Adrenal gland (tissue), 9 donors: ENCODE measurements at regions not wholly inside any gene's neighbourhood (a gene's known extent, or its start where the extent isn't known, plus 50 kb on each side); places are given as distances from the start of the nearest gene placed in this dataset.

Source experiments
- DNase-seq, 7 donors: peaks; one replicate each; pipeline ENCODE4 v3.0.0-alpha.2; 2019 to 2020
- H3K27ac ChIP-seq, 5 donors: fragments of 200-600 bp; sonication (generic) in 4 of 5; 1 replicate in 3 of 5; 2 replicates in 2 of 5; pipeline versions ENCODE4 v1.5.1 to v1.8.0; 2016 to 2020; ENCODE audit warnings: mild to moderate bottlenecking in 1 of 5
- H3K27me3 ChIP-seq: fragments of 200-600 bp; 2 replicates; pipeline ENCODE4 v1.8.0; 2021
- H3K36me3 ChIP-seq, 2 donors: fragments of 200-600 bp; replicated peaks in 1 of 2; 1 replicate in 1 of 2; 2 replicates in 1 of 2; pipeline versions ENCODE4 v1.5.1 to v1.8.0; 2018 to 2022
- H3K4me1 ChIP-seq, 2 donors: fragments of 200-600 bp; replicated peaks in 1 of 2; 1 replicate in 1 of 2; 2 replicates in 1 of 2; pipeline versions ENCODE4 v1.5.1 to v1.8.0; 2018 to 2021
- H3K4me3 ChIP-seq, 4 donors: fragments of 200-600 bp; sonication (generic) in 3 of 4; one replicate each; pipeline ENCODE4 v1.5.1; 2016 to 2018
- H3K9me3 ChIP-seq, 3 donors: fragments of 200-600 bp; sonication (generic) in 1 of 3; replicated peaks in 1 of 3; 1 replicate in 2 of 3; 2 replicates in 1 of 3; pipeline versions ENCODE4 v1.5.1 to v1.8.0; 2016 to 2021
- POLR2A ChIP-seq, 2 donors: fragments of 450-650 bp; IDR thresholded peaks; one replicate each; pipeline ENCODE4 v1.6.1; 2017; ENCODE audit warnings: antibody characterized with exemption in 2 of 2, mild to moderate bottlenecking in 2 of 2, moderate library complexity in 1 of 2
- WGBS, 4 donors: extraction: QIAGEN DNeasy Blood & Tissue Kit in 2 of 4; methylation state at CpG; one replicate each; pipeline versions ENCODE4 v1.1.5 to v1.1.7; 2013 to 2017; 5-methylcytosine and 5-hydroxymethylcytosine counted together
- intact Hi-C, 2 donors: fragments of 100-400 bp; cut with DNase I; formaldehyde crosslinking; loops; one replicate each; pipeline versions ENCODE4 v1.14.1 to v1.15.0; 2022 to 2023
- TF ChIP-seq, protein P1 (sequence below), 6 experiments: fragments of 450-650 bp in 4 of 6; fragments of 200-600 bp in 2 of 6; sonication (generic) in 1 of 6; IDR thresholded peaks; 1 replicate in 5 of 6; 2 replicates in 1 of 6; pipeline versions ENCODE4 v1.5.1 to v1.8.0; 2016 to 2021; ENCODE audit warnings: antibody characterized with exemption in 6 of 6, mild to moderate bottlenecking in 2 of 6, moderate library complexity in 1 of 6
- donor health status: healthy with polysubstance abuse.
- donor health status: Bipolar disorder and iron deficiency.
- donor health status: DM: yes; HTN: yes; CAD: no.
- donor health status: DM: no; HTN: no; CAD: no.
- donor health status: DM: no; HTN: no; CAD: no.

DNA sequence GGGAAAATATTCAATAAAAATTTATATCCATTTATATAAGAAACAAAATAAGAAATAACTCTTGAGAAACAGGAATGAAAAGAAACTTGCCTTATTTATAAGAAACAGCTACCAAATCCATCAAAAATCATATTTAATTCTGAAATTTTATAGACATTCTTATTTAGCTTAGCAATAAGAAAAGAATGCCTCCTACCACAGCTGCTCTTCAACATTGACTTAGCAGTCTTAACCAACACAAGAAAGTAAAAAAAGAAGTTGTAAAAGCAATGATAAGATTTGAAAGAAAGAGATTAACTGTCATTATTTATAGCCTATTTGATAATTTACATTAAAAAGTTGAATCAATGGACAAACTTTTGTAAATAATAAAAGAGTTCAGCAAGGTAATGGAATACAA is 212.8 kb downstream of the ZNF365 start:
- no peaks in the 10 kb centered on the region for H3K27me3 ChIP-seq
- no peak for TF ChIP-seq POLR2A (IDR thresholded peaks at IDR 0.05)
- TF ChIP-seq, protein P1, sequence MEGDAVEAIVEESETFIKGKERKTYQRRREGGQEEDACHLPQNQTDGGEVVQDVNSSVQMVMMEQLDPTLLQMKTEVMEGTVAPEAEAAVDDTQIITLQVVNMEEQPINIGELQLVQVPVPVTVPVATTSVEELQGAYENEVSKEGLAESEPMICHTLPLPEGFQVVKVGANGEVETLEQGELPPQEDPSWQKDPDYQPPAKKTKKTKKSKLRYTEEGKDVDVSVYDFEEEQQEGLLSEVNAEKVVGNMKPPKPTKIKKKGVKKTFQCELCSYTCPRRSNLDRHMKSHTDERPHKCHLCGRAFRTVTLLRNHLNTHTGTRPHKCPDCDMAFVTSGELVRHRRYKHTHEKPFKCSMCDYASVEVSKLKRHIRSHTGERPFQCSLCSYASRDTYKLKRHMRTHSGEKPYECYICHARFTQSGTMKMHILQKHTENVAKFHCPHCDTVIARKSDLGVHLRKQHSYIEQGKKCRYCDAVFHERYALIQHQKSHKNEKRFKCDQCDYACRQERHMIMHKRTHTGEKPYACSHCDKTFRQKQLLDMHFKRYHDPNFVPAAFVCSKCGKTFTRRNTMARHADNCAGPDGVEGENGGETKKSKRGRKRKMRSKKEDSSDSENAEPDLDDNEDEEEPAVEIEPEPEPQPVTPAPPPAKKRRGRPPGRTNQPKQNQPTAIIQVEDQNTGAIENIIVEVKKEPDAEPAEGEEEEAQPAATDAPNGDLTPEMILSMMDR (IDR thresholded peaks at IDR 0.05), result no peak
- no peaks in the 10 kb centered on the region for H3K36me3 ChIP-seq
- H3K4me1 ChIP-seq, result peaks cover 0 to 11% of the 10 kb centered on the region in 2 donors
- H3K9me3 ChIP-seq, result no peaks in the 10 kb centered on the region
- no peak for DNase-seq
- intact Hi-C loops, result no loop called here
- no peak overlapping the region for H3K4me3 ChIP-seq
- H3K27ac ChIP-seq, result no peak overlapping the region

DNA sequence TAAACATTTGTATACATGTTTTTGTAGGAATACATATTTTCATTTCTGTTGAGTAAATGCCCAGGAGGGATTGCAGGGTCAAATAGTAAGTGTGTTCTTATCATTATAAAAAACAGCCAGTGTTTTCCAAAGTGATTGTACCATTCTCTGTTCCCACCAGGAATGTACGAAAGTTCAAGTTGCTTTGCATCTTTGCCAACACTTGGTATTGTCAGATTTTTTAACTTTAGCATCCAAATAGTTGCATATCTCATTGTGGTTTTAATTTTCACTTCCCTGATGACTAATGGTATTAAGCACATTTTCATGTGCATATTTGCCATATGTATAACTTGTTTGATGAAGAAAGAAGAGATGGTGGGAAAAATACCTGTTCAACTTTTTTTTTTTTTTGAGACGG is 213.9 kb downstream of the ZNF365 start:
- Histone ChIP-seq H3K9me3 (no peaks in the 10 kb centered on the region), H3K27me3 (no peaks in the 10 kb centered on the region), H3K4me1 (peaks cover 0 to 6% of the 10 kb centered on the region in 2 donors), H3K36me3 (no peaks in the 10 kb centered on the region), H3K27ac (no peak overlapping the region), H3K4me3 (no peak overlapping the region)
- DNase-seq, result no peak
- TF ChIP-seq, protein P1 (IDR thresholded peaks at IDR 0.05), result no peak
- TF ChIP-seq POLR2A (IDR thresholded peaks at IDR 0.05), result no peak
- intact Hi-C loops, result no loop called here
- 86 to 97% (median 95%) methylated on average over 2 of the region's 2 CpGs for WGBS, 4 donors

DNA sequence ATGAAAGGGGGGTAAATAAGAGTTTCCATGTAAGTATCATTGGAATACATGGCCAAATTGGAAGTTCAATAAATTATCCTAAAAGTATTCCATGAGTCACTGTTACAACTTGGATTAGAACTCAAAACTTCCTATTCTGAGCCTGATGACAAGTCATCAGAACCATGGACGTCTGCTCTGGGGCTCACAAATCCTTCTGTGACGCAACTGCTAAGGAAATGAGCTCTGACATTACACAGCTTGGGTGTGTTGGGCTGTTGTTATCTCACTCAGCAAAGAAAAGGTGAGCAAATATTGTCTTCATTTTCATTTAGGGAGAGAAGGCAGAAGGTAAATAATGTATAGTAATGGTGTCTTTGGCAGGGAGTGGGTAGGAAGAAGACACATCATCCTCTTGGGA is 214.8 kb upstream of the ADO start:
- Histone ChIP-seq H3K4me3 (no peak overlapping the region), H3K27me3 (no peaks in the 10 kb centered on the region)
- intact Hi-C loops, result loop anchor here (5.0 to 10.0 kb wide), 2 partner anchors 485 to 493 kb away; no protein-coding TSS in a partner anchor

GRCh38 chr10:62590306-62590705 is 214.2 kb upstream of the ADO start:
- WGBS, 4 donors, result 81 to 87% (median 83%) methylated on average over 3 of the region's 3 CpGs

More for the DNA sequence above, 214.8 kb upstream of the ADO start:
- TF ChIP-seq, protein P1 (IDR thresholded peaks at IDR 0.05), result no peak
- no peak for TF ChIP-seq POLR2A (IDR thresholded peaks at IDR 0.05)
- Histone ChIP-seq H3K27ac (no peak overlapping the region), H3K36me3 (no peaks in the 10 kb centered on the region), H3K4me1 (no peaks in the 10 kb centered on the region), H3K9me3 (no peaks in the 10 kb centered on the region)
- no peak for DNase-seq
- 44 to 60% (median 52%) methylated on average over 2 of the region's 2 CpGs for WGBS, 4 donors

More at GRCh38 chr10:62590306-62590705, 214.2 kb upstream of the ADO start:
- TF ChIP-seq, protein P1 (IDR thresholded peaks at IDR 0.05), result no peak
- TF ChIP-seq POLR2A (IDR thresholded peaks at IDR 0.05), result no peak
- Histone ChIP-seq H3K4me3 (no peak overlapping the region), H3K9me3 (no peaks in the 10 kb centered on the region), H3K4me1 (no peaks in the 10 kb centered on the region), H3K27me3 (no peaks in the 10 kb centered on the region), H3K36me3 (no peaks in the 10 kb centered on the region), H3K27ac (no peak overlapping the region)
- intact Hi-C loops, result loop anchor here (5.0 to 10.0 kb wide), 2 partner anchors 484 to 492 kb away; no protein-coding TSS in a partner anchor
- DNase-seq, result no peak
